Activated CD8-positive, alpha-beta T cell treated with anti-CD3 and anti-CD28 coated beads, Interleukin-2, amount 10 ng/mL, durations not matched to agents 7 days and 5 days (primary cell): ENCODE measurements at regions not wholly inside any gene's neighbourhood (a gene's known extent, or its start where the extent isn't known, plus 50 kb on each side); places are given as distances from the start of the nearest gene placed in this dataset.

ENCODE experiments used
- ATAC-seq: fragments of 150-1000 bp; cut with Tn5 transposase; one replicate; pipeline ENCODE4 v1.10.0; 2021; ENCODE audit warnings: moderate library complexity
- CTCF ChIA-PET: fragments of 350-600 bp; sonication (Branson Sonifier 250); formaldehyde crosslinking; loops from one replicate; lab custom pipeline; 2021; ENCODE audit warnings: antibody characterized with exemption; lab: Charles Lee
- POLR2A ChIA-PET: fragments of 350-600 bp; sonication (Branson Sonifier 250); formaldehyde crosslinking; loops from one replicate; lab custom pipeline; 2021; ENCODE audit warnings: antibody characterized with exemption; lab: Charles Lee
- DNase-seq: peaks from one replicate; pipeline ENCODE4 v3.0.0-alpha.2; 2020
- H3K27ac Mint-ChIP-seq: one replicate; pipeline ENCODE4 v1.8.0; 2021; ENCODE audit warnings: mild to moderate bottlenecking, mixed read lengths
- H3K27me3 Mint-ChIP-seq: one replicate; pipeline ENCODE4 v1.8.0; 2021; ENCODE audit warnings: low read depth, mixed read lengths
- H3K36me3 Mint-ChIP-seq: one replicate; pipeline ENCODE4 v1.8.0; 2021; ENCODE audit warnings: low read depth, mixed read lengths
- H3K4me1 Mint-ChIP-seq: one replicate; pipeline ENCODE4 v1.8.0; 2021; ENCODE audit warnings: low read depth, mixed read lengths
- H3K4me3 Mint-ChIP-seq: one replicate; pipeline ENCODE4 v1.8.0; 2021; ENCODE audit warnings: mild to moderate bottlenecking, mixed read lengths
- H3K9me3 Mint-ChIP-seq: one replicate; pipeline ENCODE4 v1.8.0; 2022; ENCODE audit warnings: mixed read lengths; ENCODE audit not compliant: insufficient read depth

GRCh38 chr10:111158595-111158994, 81.8 kb downstream of the ADRA2A start:
- Mint-ChIP-seq H3K4me1 (no peaks in the 10 kb centered on the region), H3K4me3 (no peak overlapping the region), H3K36me3 (no peaks in the 10 kb centered on the region), H3K27ac (no peak overlapping the region), H3K9me3 (no peaks in the 10 kb centered on the region), H3K27me3 (peaks cover 26% of the 10 kb centered on the region)
- ATAC-seq (no peak), DNase-seq (no peak)
- ChIA-PET CTCF (no interaction called here), POLR2A (no interaction called here)

- H3K36me3 Mint-ChIP-seq: no peaks in the 10 kb centered on the region
- no peak overlapping the region for H3K27ac Mint-ChIP-seq
- no peak for ATAC-seq
- CTCF ChIA-PET: no interaction called here
- no peak overlapping the region for H3K4me3 Mint-ChIP-seq
- H3K9me3 Mint-ChIP-seq: no peaks in the 10 kb centered on the region
- no peak for DNase-seq
- no peaks in the 10 kb centered on the region for H3K4me1 Mint-ChIP-seq
- H3K27me3 Mint-ChIP-seq: peaks cover 21% of the 10 kb centered on the region
- POLR2A ChIA-PET: interaction anchor here (0.6 kb wide), 1 partner anchor 146 kb away, joined by 3 read pairs; no protein-coding TSS in a partner anchor
Measured at GRCh38 chr10:111161109-111161874, 84.5 kb downstream of the ADRA2A start.

GRCh38 chr10:111171183-111171582, 94.4 kb downstream of the ADRA2A start:
- DNase-seq (no peak), ATAC-seq (no peak)
- CTCF ChIA-PET: no interaction called here
- no peaks in the 10 kb centered on the region for H3K4me1 Mint-ChIP-seq
- POLR2A ChIA-PET: no interaction called here
- H3K27ac Mint-ChIP-seq: no peak overlapping the region
- H3K27me3 Mint-ChIP-seq: peaks cover 6% of the 10 kb centered on the region
- no peak overlapping the region for H3K4me3 Mint-ChIP-seq
- no peaks in the 10 kb centered on the region for H3K9me3 Mint-ChIP-seq
- no peaks in the 10 kb centered on the region for H3K36me3 Mint-ChIP-seq

- POLR2A ChIA-PET: no interaction called here
- CTCF ChIA-PET: no interaction called here
Measured at GRCh38 chr10:111175787-111176186, 99.0 kb downstream of the ADRA2A start.

GRCh38 chr10:111177379-111177778, 100.5 kb downstream of the ADRA2A start:
- POLR2A ChIA-PET: no interaction called here
- H3K4me1 Mint-ChIP-seq: no peaks in the 10 kb centered on the region
- H3K27ac Mint-ChIP-seq: no peak overlapping the region
- DNase-seq: no peak
- H3K36me3 Mint-ChIP-seq: no peaks in the 10 kb centered on the region
- CTCF ChIA-PET: no interaction called here
- no peak overlapping the region for H3K4me3 Mint-ChIP-seq
- H3K27me3 Mint-ChIP-seq: peaks cover 7% of the 10 kb centered on the region
- ATAC-seq: no peak
- no peaks in the 10 kb centered on the region for H3K9me3 Mint-ChIP-seq

More at GRCh38 chr10:111175787-111176186, 99.0 kb downstream of the ADRA2A start:
- DNase-seq (no peak), ATAC-seq (no peak)
- H3K4me3 Mint-ChIP-seq: no peak overlapping the region
- H3K36me3 Mint-ChIP-seq: no peaks in the 10 kb centered on the region
- no peak overlapping the region for H3K27ac Mint-ChIP-seq
- no peaks in the 10 kb centered on the region for H3K9me3 Mint-ChIP-seq
- peaks cover 7% of the 10 kb centered on the region for H3K27me3 Mint-ChIP-seq
- H3K4me1 Mint-ChIP-seq: no peaks in the 10 kb centered on the region

- ATAC-seq: no peak
- Mint-ChIP-seq H3K36me3 (no peaks in the 10 kb centered on the region), H3K27me3 (peaks cover 4% of the 10 kb centered on the region), H3K9me3 (no peaks in the 10 kb centered on the region), H3K4me3 (no peak overlapping the region), H3K4me1 (no peaks in the 10 kb centered on the region), H3K27ac (no peak overlapping the region)
- no peak for DNase-seq
- ChIA-PET POLR2A (no interaction called here), CTCF (no interaction called here)
Measured at GRCh38 chr10:111179514-111179913, 102.7 kb downstream of the ADRA2A start.

GRCh38 chr10:111186358-111186757, 109.5 kb downstream of the ADRA2A start:
- DNase-seq (no peak), ATAC-seq (no peak)
- Mint-ChIP-seq H3K27me3 (peaks cover 9% of the 10 kb centered on the region), H3K4me3 (no peak overlapping the region), H3K36me3 (no peaks in the 10 kb centered on the region), H3K9me3 (no peaks in the 10 kb centered on the region), H3K27ac (no peak overlapping the region), H3K4me1 (no peaks in the 10 kb centered on the region)
- POLR2A ChIA-PET: no interaction called here
- CTCF ChIA-PET: no interaction called here

- Mint-ChIP-seq H3K36me3 (no peaks in the 10 kb centered on the region), H3K27ac (no peak overlapping the region), H3K9me3 (no peaks in the 10 kb centered on the region), H3K4me3 (no peak overlapping the region), H3K27me3 (peaks cover 9% of the 10 kb centered on the region), H3K4me1 (no peaks in the 10 kb centered on the region)
- CTCF ChIA-PET: no interaction called here
- POLR2A ChIA-PET: no interaction called here
- ATAC-seq (no peak), DNase-seq (no peak)
Measured at GRCh38 chr10:111187096-111187495, 110.3 kb downstream of the ADRA2A start.

GRCh38 chr10:111199587-111199986, 122.8 kb downstream of the ADRA2A start:
- no peak overlapping the region for H3K4me3 Mint-ChIP-seq
- ATAC-seq (no peak), DNase-seq (no peak)
- H3K4me1 Mint-ChIP-seq: no peaks in the 10 kb centered on the region
- peaks cover 4% of the 10 kb centered on the region for H3K27me3 Mint-ChIP-seq
- H3K9me3 Mint-ChIP-seq: no peaks in the 10 kb centered on the region
- no peaks in the 10 kb centered on the region for H3K36me3 Mint-ChIP-seq
- CTCF ChIA-PET: no interaction called here
- H3K27ac Mint-ChIP-seq: no peak overlapping the region
- POLR2A ChIA-PET: interaction anchor here (0.6 kb wide), 1 partner anchor 263 kb away, joined by 3 read pairs; no protein-coding TSS in a partner anchor

- H3K27me3 Mint-ChIP-seq: peaks cover 3% of the 10 kb centered on the region
- CTCF ChIA-PET: interaction anchor here (1.4 kb wide), 1 partner anchor 10 kb away, joined by 3 read pairs; no protein-coding TSS in a partner anchor
- POLR2A ChIA-PET: interaction anchor here (1.0 kb wide), 1 partner anchor 127 kb away, joined by 3 read pairs; no protein-coding TSS in a partner anchor
Measured at GRCh38 chr10:111200505-111201186, 123.8 kb downstream of the ADRA2A start.

GRCh38 chr10:111203615-111204014, 126.8 kb downstream of the ADRA2A start:
- H3K36me3 Mint-ChIP-seq: no peaks in the 10 kb centered on the region
- no peaks in the 10 kb centered on the region for H3K9me3 Mint-ChIP-seq
- no peak overlapping the region for H3K4me3 Mint-ChIP-seq
- no peaks in the 10 kb centered on the region for H3K4me1 Mint-ChIP-seq
- CTCF ChIA-PET: interaction anchor here (1.4 to 1.7 kb wide), 2 partner anchors 127 to 128 kb away, joined by 4 read pairs; partner anchors contain the start of gene ADRA2A
- POLR2A ChIA-PET: no interaction called here
- ATAC-seq (no peak), DNase-seq (no peak)
- H3K27ac Mint-ChIP-seq: no peak overlapping the region
- H3K27me3 Mint-ChIP-seq: peaks cover 3% of the 10 kb centered on the region

More at GRCh38 chr10:111200505-111201186, 123.8 kb downstream of the ADRA2A start:
- no peaks in the 10 kb centered on the region for H3K9me3 Mint-ChIP-seq
- no peaks in the 10 kb centered on the region for H3K4me1 Mint-ChIP-seq
- H3K27ac Mint-ChIP-seq: no peak overlapping the region
- no peaks in the 10 kb centered on the region for H3K36me3 Mint-ChIP-seq
- ATAC-seq: no peak
- H3K4me3 Mint-ChIP-seq: no peak overlapping the region
- no peak for DNase-seq

GRCh38 chr10:111204838-111205237, 128.0 kb downstream of the ADRA2A start:
- DNase-seq: no peak
- Mint-ChIP-seq H3K27me3 (peaks cover 3% of the 10 kb centered on the region), H3K27ac (no peak overlapping the region), H3K4me3 (no peak overlapping the region), H3K36me3 (no peaks in the 10 kb centered on the region), H3K9me3 (no peaks in the 10 kb centered on the region), H3K4me1 (no peaks in the 10 kb centered on the region)
- no peak for ATAC-seq
- ChIA-PET POLR2A (no interaction called here), CTCF (interaction anchor here (1.4 kb wide), 1 partner anchor 129 kb away, joined by 4 read pairs; no protein-coding TSS in a partner anchor)
